HPDE6-E6E7 (cell line): ENCODE measurements at regions not wholly inside any gene's neighbourhood (a gene's known extent, or its start where the extent isn't known, plus 50 kb on each side); places are given as distances from the start of the nearest gene placed in this dataset.
"Not testable (repeated sequence)": the region's sequence is repeated elsewhere in the genome, so short reads cannot be mapped to it uniquely, and the experiment has no call there.

Source experiments
- DNase-seq: peaks from one replicate; pipeline ENCODE4 v3.0.0; 2011; ENCODE audit warnings: missing footprints; ENCODE audit errors: extremely low spot score

- no peak for DNase-seq
These were observed 124.4 kb upstream of the RNF32 start for GRCh38 chr7:156515911-156516790.

- no peak for DNase-seq
These were observed 125.7 kb upstream of the RNF32 start for GRCh38 chr7:156514851-156515250.

DNA sequence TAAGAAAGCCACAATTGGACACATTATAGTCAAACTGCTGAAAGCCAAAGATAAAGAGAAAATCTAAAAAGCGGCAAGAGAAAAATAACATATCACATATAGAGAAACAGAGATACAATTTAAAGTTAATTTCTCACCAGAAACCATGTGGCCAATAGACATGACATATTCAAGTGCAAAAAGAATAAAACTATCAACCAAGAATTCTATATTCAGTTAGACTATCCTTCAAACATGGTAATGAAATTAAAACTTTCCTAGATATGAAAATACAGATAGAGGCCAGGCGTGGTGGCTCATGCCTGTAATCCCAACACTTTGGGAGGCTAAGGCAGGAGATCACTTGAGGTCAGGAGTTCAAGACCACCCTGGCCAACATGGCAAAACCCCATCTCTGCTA lies 129.1 kb upstream of the RNF32 start:
- DNase-seq = no peak

GRCh38 chr7:156510966-156511365 lies 129.6 kb upstream of the RNF32 start:
- no peak for DNase-seq

GRCh38 chr7:156509216-156509615 lies 131.4 kb upstream of the RNF32 start:
- no peak for DNase-seq

- no peak for DNase-seq
These were observed 134.7 kb upstream of the RNF32 start for GRCh38 chr7:156505876-156506275.

GRCh38 chr7:156504687-156505545 lies 135.7 kb upstream of the RNF32 start:
- no peak for DNase-seq

DNA sequence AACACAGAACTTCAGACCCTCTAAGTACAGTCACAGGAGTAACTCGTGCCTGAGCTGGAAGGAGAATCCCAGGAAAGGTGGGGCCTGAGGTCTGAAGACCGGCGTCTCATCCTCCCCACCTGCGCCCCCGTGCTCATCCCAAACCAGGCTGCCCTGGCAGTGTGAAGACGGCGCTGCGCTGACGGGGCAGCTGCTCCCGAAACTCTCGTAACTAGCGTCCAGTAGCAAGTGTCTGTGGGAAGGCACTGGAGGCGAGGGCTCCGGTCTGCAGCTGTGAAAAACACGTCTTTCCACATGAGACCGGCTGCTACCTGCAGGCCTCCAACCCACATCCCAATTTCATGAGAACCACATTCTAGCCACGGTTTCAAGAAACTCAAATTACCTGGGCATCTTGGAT lies 136.6 kb upstream of the RNF32 start:
- no peak for DNase-seq

DNA sequence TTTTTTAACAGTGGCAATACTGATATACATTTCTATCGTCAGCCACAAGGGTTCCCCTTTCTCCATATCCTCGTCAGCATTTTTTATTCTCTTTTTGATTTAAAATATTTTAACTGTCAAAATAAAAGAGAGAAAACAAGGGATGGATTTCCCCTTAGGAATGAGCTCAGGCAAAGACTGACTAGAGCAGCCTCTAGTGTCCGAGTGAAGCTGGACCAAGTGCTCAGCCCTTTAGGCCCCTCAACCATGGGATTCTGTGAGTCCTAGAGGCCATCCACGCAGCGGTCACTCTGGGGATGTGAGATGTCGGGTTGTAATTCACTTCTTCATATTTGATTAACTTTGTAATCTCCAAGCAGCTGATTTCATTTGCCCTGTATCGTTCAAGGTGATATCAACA lies 137.4 kb upstream of the RNF32 start:
- DNase-seq = no peak

DNA sequence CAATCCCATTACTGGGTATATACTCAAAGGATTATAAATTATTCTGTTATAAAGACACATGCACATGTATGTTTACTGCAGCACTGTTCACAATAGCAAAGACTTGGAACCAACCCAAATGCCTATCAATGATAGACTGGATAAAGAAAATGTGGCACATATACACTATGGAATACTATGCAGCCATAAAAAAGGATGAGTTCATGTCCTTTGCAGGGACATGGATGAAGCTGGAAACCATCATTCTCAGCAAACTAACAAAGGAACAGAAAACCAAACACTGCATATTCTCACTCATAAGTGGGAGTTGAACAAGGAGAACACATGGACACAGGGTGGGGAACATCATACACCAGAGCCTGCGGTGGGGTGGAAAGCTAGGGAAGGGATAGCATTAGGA lies 138.8 kb upstream of the RNF32 start:
- not testable (repeated sequence) for DNase-seq

- DNase-seq = no peak
These were observed 141.2 kb upstream of the RNF32 start for GRCh38 chr7:156499247-156499881.

DNA sequence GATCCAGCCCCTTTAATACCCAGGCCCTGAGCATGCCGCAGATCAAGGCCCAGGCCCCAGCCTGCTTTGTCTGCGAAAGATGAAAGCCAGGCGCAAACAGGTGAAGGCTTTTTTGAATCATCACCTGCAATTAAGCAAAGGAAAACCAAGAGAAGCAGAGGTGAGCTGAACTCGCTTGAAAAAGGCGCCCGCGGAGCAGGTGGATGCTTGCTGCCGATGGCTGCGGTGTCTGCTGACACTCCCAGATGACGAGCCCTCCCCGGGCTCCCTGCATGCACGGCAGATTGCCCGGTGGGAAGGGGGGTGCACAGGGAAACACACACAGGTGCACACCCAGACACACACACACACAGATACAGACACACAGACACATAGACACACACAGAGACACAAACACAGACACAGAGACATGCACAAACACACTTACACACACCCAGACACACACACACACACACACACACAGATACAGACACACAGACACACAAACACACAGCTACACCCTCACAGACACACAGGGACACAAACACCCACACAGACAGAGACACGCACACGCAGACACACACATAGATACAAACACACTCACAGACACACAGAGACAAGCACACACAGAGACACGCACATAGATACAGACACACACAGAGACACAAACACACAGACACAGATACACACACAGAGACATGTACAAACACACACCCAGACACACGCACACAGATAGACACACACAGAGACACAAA lies 142.6 kb upstream of the RNF32 start:
- DNase-seq = no peak

- no peak for DNase-seq
These were observed 143.7 kb upstream of the RNF32 start for GRCh38 chr7:156496865-156497264.

DNA sequence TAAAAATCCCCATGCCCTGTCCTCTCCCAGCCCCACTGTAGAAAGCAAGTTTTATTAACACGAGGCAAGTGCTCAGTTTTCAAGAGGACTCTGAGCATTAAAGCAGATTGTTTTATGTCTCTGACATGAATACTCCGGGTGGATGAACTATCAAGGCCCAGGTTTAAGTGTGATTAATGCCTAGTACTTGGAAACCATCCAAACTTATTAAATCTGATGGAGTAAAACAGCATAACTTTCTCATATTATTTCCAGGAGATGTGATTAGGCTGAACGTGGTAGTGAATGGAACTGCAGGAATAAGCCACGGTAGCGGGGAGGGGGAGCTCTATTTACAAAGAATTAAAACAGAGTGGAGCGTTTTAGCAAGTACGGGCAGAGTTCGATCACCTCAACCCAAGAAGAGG lies 144.2 kb upstream of the RNF32 start:
- DNase-seq = no peak

DNA sequence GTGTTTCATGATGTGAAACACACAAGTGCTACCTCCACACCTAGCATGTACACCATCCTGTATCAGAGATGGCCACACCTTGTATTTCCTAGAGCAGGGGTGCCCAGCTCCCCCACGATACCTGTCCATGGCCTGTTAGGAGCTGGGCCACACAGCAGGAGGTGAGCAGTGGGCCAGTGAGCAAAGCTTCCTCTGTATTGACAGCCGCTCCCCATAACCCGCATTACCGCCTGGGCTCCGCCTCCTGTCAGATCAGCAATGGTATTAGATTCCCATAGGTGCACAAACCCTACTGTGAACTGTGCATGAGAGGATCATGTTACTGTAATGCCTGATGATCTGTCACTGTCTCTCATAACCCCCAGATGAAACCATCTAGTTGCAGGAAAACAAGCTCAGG lies 145.6 kb upstream of the RNF32 start:
- DNase-seq = no peak

DNA sequence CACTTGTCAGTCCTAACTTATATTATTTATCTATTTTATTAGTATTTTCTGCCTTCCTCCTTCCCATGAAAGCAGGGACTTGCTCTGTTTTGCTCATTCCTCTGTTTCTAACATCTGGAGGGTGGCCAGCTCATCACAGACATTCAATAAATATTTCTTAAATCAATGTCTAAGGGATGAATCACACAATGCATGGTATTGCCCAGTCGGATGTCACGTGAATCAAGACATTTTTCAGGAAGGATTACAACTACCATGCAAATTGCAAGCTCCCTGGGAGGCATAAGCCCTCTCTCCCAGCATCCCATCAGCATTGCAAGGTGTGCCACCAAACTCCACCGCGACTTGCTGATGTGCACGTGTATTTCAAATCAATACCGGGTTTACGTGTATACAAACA lies 146.6 kb upstream of the RNF32 start:
- DNase-seq = no peak

DNA sequence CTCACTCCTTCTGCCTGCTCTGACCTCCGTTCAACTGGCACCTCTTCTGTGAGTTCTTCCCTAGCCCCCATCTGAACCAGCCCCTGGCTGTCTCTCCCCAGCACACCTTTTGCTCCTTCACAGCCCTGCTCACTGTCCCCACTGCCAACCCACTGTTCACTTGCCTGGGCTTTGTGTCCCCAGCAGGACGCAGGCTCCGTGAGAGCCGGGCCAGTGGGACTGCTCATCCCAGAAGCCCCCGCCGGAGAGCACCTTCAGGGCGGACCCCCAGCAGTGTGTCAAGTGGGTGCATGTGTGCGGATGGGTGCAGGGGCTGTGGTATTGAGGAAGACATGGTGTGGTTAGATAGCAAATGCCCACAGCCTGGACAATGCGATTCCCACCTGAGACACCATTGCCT lies 148.4 kb upstream of the RNF32 start:
- DNase-seq = no peak

DNA sequence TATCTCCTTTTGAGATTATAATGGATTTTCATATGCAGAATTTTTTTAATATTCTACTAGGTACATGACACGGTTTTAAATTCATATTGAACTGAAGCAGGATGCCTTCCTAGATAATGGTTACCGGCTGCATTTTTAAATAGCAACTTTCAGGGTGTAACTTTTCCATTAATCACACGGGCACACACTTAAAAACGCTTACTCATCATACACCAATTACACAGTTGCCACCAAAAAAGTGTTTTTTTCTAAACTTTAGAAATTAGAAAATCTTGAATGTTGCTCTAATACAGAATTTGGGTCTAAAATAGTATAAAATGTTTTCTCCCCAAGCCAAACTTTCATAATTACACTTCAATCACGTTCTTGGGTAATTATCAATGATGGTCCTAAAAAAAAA lies 149.1 kb upstream of the RNF32 start:
- DNase-seq = no peak

DNA sequence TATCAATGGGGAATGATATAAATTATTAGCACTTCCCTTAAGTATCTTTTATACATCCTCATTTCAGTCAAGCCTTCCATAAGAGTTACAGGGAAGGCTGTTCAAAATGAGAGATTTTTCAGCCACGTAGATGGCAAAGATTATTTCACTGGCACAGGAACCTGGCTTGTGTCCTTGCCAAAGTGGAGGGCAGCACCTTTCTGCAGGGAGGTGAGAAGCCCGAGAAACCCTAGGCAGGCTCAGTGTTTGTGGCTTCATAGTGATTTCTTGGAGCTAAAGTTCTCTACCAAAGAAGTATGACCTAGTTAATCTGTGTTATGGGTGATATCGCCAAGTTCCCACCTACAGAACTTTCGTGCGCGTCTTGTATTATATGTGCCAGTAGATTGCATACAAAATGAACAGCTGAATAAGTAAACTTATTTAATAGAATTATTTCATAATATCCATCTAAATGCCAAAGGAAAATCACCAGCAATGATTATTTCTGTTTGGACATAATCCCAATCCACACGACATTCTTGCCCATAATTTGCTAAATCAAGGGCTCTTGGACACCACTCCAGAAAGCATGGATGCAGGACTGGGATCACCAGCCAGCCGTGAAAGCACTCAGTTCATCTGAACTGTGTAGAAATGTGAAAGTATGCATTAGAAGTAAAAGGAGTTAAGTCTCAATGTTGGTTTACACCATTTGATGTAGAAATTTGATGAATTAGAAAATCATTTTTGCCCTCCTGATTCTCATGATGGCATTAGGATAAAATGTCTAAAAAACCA lies 150.4 kb upstream of the RNF32 start:
- DNase-seq = no peak

- DNase-seq = no peak
These were observed 152.6 kb upstream of the RNF32 start for GRCh38 chr7:156487811-156488533.
